NCI-H2196 (cell line): ENCODE measurements at regions not wholly inside any gene's neighbourhood (a gene's known extent, or its start where the extent isn't known, plus 50 kb on each side); places are given as distances from the start of the nearest gene placed in this dataset.
"Not testable (repeated sequence)": the region's sequence is repeated elsewhere in the genome, so short reads cannot be mapped to it uniquely, and the experiment has no call there.

Experiments used
- DNase-seq: peaks from one replicate; lab custom pipeline; 2025; ENCODE audit not compliant: unreplicated experiment; lab: John Stamatoyannopoulos, UW

GRCh38 chr7:113176180-113176579 lies 57.8 kb upstream of the SMIM30 start:
- not testable (repeated sequence) for DNase-seq

DNA sequence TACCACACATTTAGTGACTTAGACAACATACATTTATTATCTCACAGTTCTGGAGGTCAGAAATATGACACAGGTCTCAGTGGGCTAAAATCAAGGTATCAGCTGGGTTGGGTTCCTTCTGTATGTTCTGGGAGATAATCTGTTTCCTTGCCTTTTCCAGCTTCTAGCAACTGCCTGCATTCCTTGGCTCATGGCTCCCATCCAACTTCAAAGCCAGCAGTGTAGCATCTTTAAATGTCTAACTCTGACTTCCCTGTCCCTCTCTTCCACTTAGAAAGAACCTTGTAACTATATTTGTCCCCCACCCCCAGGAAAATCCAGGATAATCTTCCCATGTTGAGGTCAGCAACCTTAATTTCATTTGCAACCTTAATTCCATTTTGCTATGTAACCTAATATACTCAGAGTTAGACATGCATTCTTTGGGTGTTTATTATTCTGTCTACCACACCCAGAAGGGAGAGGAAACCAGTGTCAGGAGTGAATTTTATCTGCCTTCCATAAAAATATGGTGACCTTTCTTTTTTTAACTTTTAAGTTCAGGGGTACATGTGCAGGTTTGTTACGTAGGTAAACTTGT lies 57.3 kb upstream of the SMIM30 start:
- no peak for DNase-seq

DNA sequence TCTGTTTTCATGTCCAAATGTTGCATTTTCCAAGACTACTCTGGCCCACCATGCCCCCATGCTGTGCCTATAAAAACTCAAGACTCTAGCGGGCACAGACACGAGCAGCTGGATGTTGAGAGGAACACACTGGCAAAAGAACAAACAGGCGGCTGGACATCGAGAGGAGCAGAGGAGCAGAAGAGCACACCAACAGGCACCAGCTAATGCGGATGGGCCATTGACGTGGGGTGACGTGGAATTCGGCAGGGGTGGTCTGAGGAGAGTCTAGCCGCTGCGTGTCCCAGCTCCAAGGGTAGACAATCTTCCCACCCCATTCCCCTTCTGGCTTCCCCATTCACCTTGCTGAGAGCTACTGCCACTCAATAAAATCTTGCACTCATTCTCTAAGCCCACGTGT lies 54.4 kb upstream of the SMIM30 start:
- no peak for DNase-seq

DNA sequence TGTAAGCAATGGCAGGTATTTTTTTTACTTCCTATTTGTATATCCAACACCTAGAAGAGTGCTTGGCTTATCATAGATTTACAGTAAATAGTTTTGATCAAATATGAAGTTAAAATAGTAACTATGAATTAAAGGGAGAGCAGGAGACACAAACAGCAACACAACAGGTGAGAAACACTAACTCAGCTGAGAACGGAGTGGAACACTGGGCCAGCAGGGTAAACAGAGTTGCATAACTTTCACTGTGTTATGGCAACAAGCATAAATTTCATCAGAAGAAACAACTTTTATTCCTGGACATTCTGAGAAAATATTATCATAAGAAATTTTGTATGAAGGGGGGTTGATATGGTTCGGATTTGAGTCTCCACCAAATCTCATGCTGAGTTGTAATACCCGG lies 52.2 kb upstream of the SMIM30 start:
- DNase-seq: no peak
